Dermis microvascular lymphatic vessel endothelial cell (primary cell): ENCODE measurements at regions not wholly inside any gene's neighbourhood (a gene's known extent, or its start where the extent isn't known, plus 50 kb on each side); places are given as distances from the start of the nearest gene placed in this dataset.

Experiments used
- DNase-seq, 2 donors: peaks; one replicate each; pipeline versions ENCODE4 v3.0.0 to v3.0.0-alpha.2; 2010; ENCODE audit warnings: low read depth in 2 of 2

- DNase-seq = no peak
These were observed 67.9 kb upstream of the CDH4 start for GRCh38 chr20:61184194-61184593.

- no peak for DNase-seq
These were observed 66.9 kb upstream of the CDH4 start for GRCh38 chr20:61185181-61185580.

- DNase-seq = no peak
These were observed 66.0 kb upstream of the CDH4 start for GRCh38 chr20:61185841-61186601.

- DNase-seq = no peak
These were observed 65.1 kb upstream of the CDH4 start for GRCh38 chr20:61186771-61187472.

GRCh38 chr20:61189534-61189933, 62.5 kb upstream of the CDH4 start:
- DNase-seq = no peak

- no peak for DNase-seq
These were observed 61.0 kb upstream of the CDH4 start for GRCh38 chr20:61191096-61191495.

GRCh38 chr20:61192337-61192950, 59.6 kb upstream of the CDH4 start:
- no peak for DNase-seq

- no peak for DNase-seq
These were observed 58.9 kb upstream of the CDH4 start for GRCh38 chr20:61193164-61193563.
